ENCODE measurements at regions not wholly inside any gene's neighbourhood (a gene's known extent, or its start where the extent isn't known, plus 50 kb on each side); places are given as distances from the start of the nearest gene placed in this dataset.
"Not testable (repeated sequence)": the region's sequence is repeated elsewhere in the genome, so short reads cannot be mapped to it uniquely, and the experiment has no call there.

GRCh38 chr3:191658781-191659419 lies 197.9 kb downstream of the PYDC2 start:
- not testable (repeated sequence) for H2BK15ac ChIP-seq (ENCODE audit: low read depth, poor library complexity, severe bottlenecking); H3K14ac ChIP-seq (ENCODE audit: low read length in 2 of 2); H3K79me1 ChIP-seq (replicated peaks; ENCODE audit: low read length, poor library complexity, severe bottlenecking); H3K4me2 ChIP-seq (ENCODE audit: low read length, poor library complexity, severe bottlenecking); H3K4me3 ChIP-seq (ENCODE audit: insufficient read depth in 1 of 2, low read depth in 1 of 2, low read length in 2 of 2); H2AFZ ChIP-seq (ENCODE audit: low read depth, low read length); H3K27ac ChIP-seq (ENCODE audit: low read length, poor library complexity, severe bottlenecking); DNase-seq; H4K8ac ChIP-seq (ENCODE audit: low read length); H3K27me3 ChIP-seq (ENCODE audit: control insufficient read depth in 1 of 2, insufficient read depth in 1 of 2, low read length in 2 of 2); H4K91ac ChIP-seq (ENCODE audit: low read length); H2AK5ac ChIP-seq (ENCODE audit: low read length, severe bottlenecking); H2BK12ac ChIP-seq (ENCODE audit: low read length in 2 of 2); H3K9ac ChIP-seq (ENCODE audit: low read length); H3K4ac ChIP-seq (ENCODE audit: low read depth in 1 of 2, low read length in 2 of 2); H3K18ac ChIP-seq (ENCODE audit: low read depth in 1 of 2, low read length in 2 of 2); H2BK5ac ChIP-seq (ENCODE audit: low read depth, low read length, poor library complexity, severe bottlenecking); H2BK120ac ChIP-seq (ENCODE audit: low read depth, low read length); H3K4me1 ChIP-seq (ENCODE audit: control insufficient read depth, insufficient read depth, low read depth, low read length); H3K23ac ChIP-seq (ENCODE audit: low read length in 2 of 2); H3K36me3 ChIP-seq (ENCODE audit: control insufficient read depth in 1 of 2, insufficient read depth in 2 of 2, low read depth in 1 of 2, low read length in 2 of 2)
- H3K9me3 ChIP-seq (ENCODE audit: control insufficient read depth, low read length) = peaks cover 13% of the 10 kb centered on the region
- 90% methylated on average over 18 of the region's 18 CpGs for WGBS

- H3K27me3 ChIP-seq (ENCODE audit: control insufficient read depth in 1 of 2, insufficient read depth in 1 of 2, low read length in 2 of 2); H3K9me3 ChIP-seq (ENCODE audit: control insufficient read depth, low read length); H3K4ac ChIP-seq (ENCODE audit: low read depth in 1 of 2, low read length in 2 of 2); H3K4me3 ChIP-seq (ENCODE audit: insufficient read depth in 1 of 2, low read depth in 1 of 2, low read length in 2 of 2); H3K4me1 ChIP-seq (ENCODE audit: control insufficient read depth, insufficient read depth, low read depth, low read length); H2BK120ac ChIP-seq (ENCODE audit: low read depth, low read length); H2AK5ac ChIP-seq (ENCODE audit: low read length, severe bottlenecking); H3K27ac ChIP-seq (ENCODE audit: low read length, poor library complexity, severe bottlenecking); DNase-seq; H2BK15ac ChIP-seq (ENCODE audit: low read depth, poor library complexity, severe bottlenecking); H2BK12ac ChIP-seq (ENCODE audit: low read length in 2 of 2); H3K4me2 ChIP-seq (ENCODE audit: low read length, poor library complexity, severe bottlenecking); H2AFZ ChIP-seq (ENCODE audit: low read depth, low read length); H3K18ac ChIP-seq (ENCODE audit: low read depth in 1 of 2, low read length in 2 of 2); H3K9ac ChIP-seq (ENCODE audit: low read length); H4K91ac ChIP-seq (ENCODE audit: low read length); H2BK5ac ChIP-seq (ENCODE audit: low read depth, low read length, poor library complexity, severe bottlenecking); H3K36me3 ChIP-seq (ENCODE audit: control insufficient read depth in 1 of 2, insufficient read depth in 2 of 2, low read depth in 1 of 2, low read length in 2 of 2); H3K79me1 ChIP-seq (replicated peaks; ENCODE audit: low read length, poor library complexity, severe bottlenecking); H3K23ac ChIP-seq (ENCODE audit: low read length in 2 of 2); H3K14ac ChIP-seq (ENCODE audit: low read length in 2 of 2); H4K8ac ChIP-seq (ENCODE audit: low read length): not testable (repeated sequence)
- 80% methylated on average over 5 of the region's 5 CpGs for WGBS
Measured at GRCh38 chr3:191662150-191662549, 201.2 kb downstream of the PYDC2 start.

- H3K9me3 ChIP-seq (ENCODE audit: control insufficient read depth, low read length) = peaks cover 3% of the 10 kb centered on the region
- no peak overlapping the region for H3K4me3 ChIP-seq (ENCODE audit: insufficient read depth in 1 of 2, low read depth in 1 of 2, low read length in 2 of 2)
- no peak for DNase-seq
- H3K79me1 ChIP-seq (replicated peaks; ENCODE audit: low read length, poor library complexity, severe bottlenecking) = no peaks in the 10 kb centered on the region
- H3K23ac ChIP-seq (ENCODE audit: low read length in 2 of 2) = no peak overlapping the region
- H3K18ac ChIP-seq (ENCODE audit: low read depth in 1 of 2, low read length in 2 of 2) = no peak overlapping the region
- no peak overlapping the region for H2AK5ac ChIP-seq (ENCODE audit: low read length, severe bottlenecking)
- H3K27me3 ChIP-seq (ENCODE audit: control insufficient read depth in 1 of 2, insufficient read depth in 1 of 2, low read length in 2 of 2) = no peaks in the 10 kb centered on the region
- H3K27ac ChIP-seq (ENCODE audit: low read length, poor library complexity, severe bottlenecking) = no peak overlapping the region
- no peak overlapping the region for H2BK120ac ChIP-seq (ENCODE audit: low read depth, low read length)
- no peak overlapping the region for H4K91ac ChIP-seq (ENCODE audit: low read length)
- H2AFZ ChIP-seq (ENCODE audit: low read depth, low read length) = no peak overlapping the region
- no peak overlapping the region for H2BK12ac ChIP-seq (ENCODE audit: low read length in 2 of 2)
- H2BK15ac ChIP-seq (ENCODE audit: low read depth, poor library complexity, severe bottlenecking) = no peak overlapping the region
- H3K36me3 ChIP-seq (ENCODE audit: control insufficient read depth in 1 of 2, insufficient read depth in 2 of 2, low read depth in 1 of 2, low read length in 2 of 2) = no peaks in the 10 kb centered on the region
- H4K8ac ChIP-seq (ENCODE audit: low read length) = no peak overlapping the region
- H3K4ac ChIP-seq (ENCODE audit: low read depth in 1 of 2, low read length in 2 of 2) = no peak overlapping the region
- no peaks in the 10 kb centered on the region for H3K4me1 ChIP-seq (ENCODE audit: control insufficient read depth, insufficient read depth, low read depth, low read length)
- H2BK5ac ChIP-seq (ENCODE audit: low read depth, low read length, poor library complexity, severe bottlenecking) = no peak overlapping the region
- H3K9ac ChIP-seq (ENCODE audit: low read length) = no peak overlapping the region
- no peak overlapping the region for H3K4me2 ChIP-seq (ENCODE audit: low read length, poor library complexity, severe bottlenecking)
- no peak overlapping the region for H3K14ac ChIP-seq (ENCODE audit: low read length in 2 of 2)
- WGBS = 80% methylated on average over 3 of the region's 3 CpGs
Measured at GRCh38 chr3:191680989-191681597, 220.1 kb downstream of the PYDC2 start.

DNA sequence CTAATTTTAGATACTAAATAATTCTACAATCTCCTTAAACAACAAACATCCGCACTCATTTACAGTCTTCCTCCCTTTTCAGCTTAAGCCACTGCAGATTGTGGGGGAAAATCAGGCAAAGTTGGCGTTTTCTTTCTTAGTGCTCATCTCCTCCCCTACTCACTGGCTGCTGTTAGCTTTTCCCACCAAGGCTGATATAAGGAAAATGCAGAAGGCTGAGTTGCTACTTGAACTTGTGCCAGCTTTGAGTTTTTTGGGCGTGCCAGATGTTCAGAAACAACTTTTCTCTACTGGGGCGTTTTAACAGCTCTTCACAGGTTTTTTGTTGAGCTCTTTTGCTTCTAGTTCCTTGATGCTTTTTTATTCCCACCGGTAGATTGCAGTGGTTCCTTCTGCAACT lies 222.0 kb downstream of the PYDC2 start:
- no peak overlapping the region for H3K9ac ChIP-seq (ENCODE audit: low read length)
- no peak overlapping the region for H4K91ac ChIP-seq (ENCODE audit: low read length)
- H3K27ac ChIP-seq (ENCODE audit: low read length, poor library complexity, severe bottlenecking) = no peak overlapping the region
- H3K4me1 ChIP-seq (ENCODE audit: control insufficient read depth, insufficient read depth, low read depth, low read length) = no peaks in the 10 kb centered on the region
- no peak overlapping the region for H3K18ac ChIP-seq (ENCODE audit: low read depth in 1 of 2, low read length in 2 of 2)
- H2AFZ ChIP-seq (ENCODE audit: low read depth, low read length) = no peak overlapping the region
- no peak overlapping the region for H3K4me3 ChIP-seq (ENCODE audit: insufficient read depth in 1 of 2, low read depth in 1 of 2, low read length in 2 of 2)
- H3K9me3 ChIP-seq (ENCODE audit: control insufficient read depth, low read length) = no peaks in the 10 kb centered on the region
- no peaks in the 10 kb centered on the region for H3K79me1 ChIP-seq (replicated peaks; ENCODE audit: low read length, poor library complexity, severe bottlenecking)
- H2BK5ac ChIP-seq (ENCODE audit: low read depth, low read length, poor library complexity, severe bottlenecking) = no peak overlapping the region
- H2BK12ac ChIP-seq (ENCODE audit: low read length in 2 of 2) = no peak overlapping the region
- WGBS = 93% methylated on average over 4 of the region's 5 CpGs
- H2BK120ac ChIP-seq (ENCODE audit: low read depth, low read length) = no peak overlapping the region
- no peak overlapping the region for H3K4ac ChIP-seq (ENCODE audit: low read depth in 1 of 2, low read length in 2 of 2)
- H2BK15ac ChIP-seq (ENCODE audit: low read depth, poor library complexity, severe bottlenecking) = no peak overlapping the region
- H3K36me3 ChIP-seq (ENCODE audit: control insufficient read depth in 1 of 2, insufficient read depth in 2 of 2, low read depth in 1 of 2, low read length in 2 of 2) = no peaks in the 10 kb centered on the region
- no peaks in the 10 kb centered on the region for H3K27me3 ChIP-seq (ENCODE audit: control insufficient read depth in 1 of 2, insufficient read depth in 1 of 2, low read length in 2 of 2)
- H3K23ac ChIP-seq (ENCODE audit: low read length in 2 of 2) = no peak overlapping the region
- H3K14ac ChIP-seq (ENCODE audit: low read length in 2 of 2) = no peak overlapping the region
- H4K8ac ChIP-seq (ENCODE audit: low read length) = no peak overlapping the region
- no peak for DNase-seq
- H2AK5ac ChIP-seq (ENCODE audit: low read length, severe bottlenecking) = no peak overlapping the region
- no peak overlapping the region for H3K4me2 ChIP-seq (ENCODE audit: low read length, poor library complexity, severe bottlenecking)

Data from mesenchymal stem cell (in vitro differentiated cells and primary cell).